ENCODE measurements at regions not wholly inside any gene's neighbourhood (a gene's known extent, or its start where the extent isn't known, plus 50 kb on each side); places are given as distances from the start of the nearest gene placed in this dataset.

- TF ChIP-seq POLR2AphosphoS5 (IDR thresholded peaks at IDR 0.05; ENCODE audit: low read depth, low read length) (no peak), POLR2A (IDR thresholded peaks at IDR 0.05; ENCODE audit: low read depth, low read length) (no peak), TAF1 (IDR thresholded peaks at IDR 0.05; ENCODE audit: borderline replicate concordance, low read depth, low read length) (no peak)
These were observed 143.0 kb upstream of the TSHZ2 start for GRCh38 chr20:52829111-52829510.

All from GM12892 (cell line).